Smooth muscle cell (in vitro differentiated cells): ENCODE measurements at regions not wholly inside any gene's neighbourhood (a gene's known extent, or its start where the extent isn't known, plus 50 kb on each side); places are given as distances from the start of the nearest gene placed in this dataset.

Experiments
- DNase-seq: peaks from one replicate; lab custom pipeline; 2025; ENCODE audit not compliant: unreplicated experiment; lab: John Stamatoyannopoulos, UW
- H2AFZ ChIP-seq: fragments of 200-600 bp; sonication (generic); 2 replicates; pipeline ENCODE4 v1.6.0; 2016; ENCODE audit warnings: antibody characterized with exemption, low read depth, mild to moderate bottlenecking
- H3F3A ChIP-seq: fragments of 200-600 bp; sonication (generic); 2 replicates; pipeline ENCODE4 v1.6.0; 2017; ENCODE audit warnings: antibody characterized with exemption, low read depth
- H3K27ac ChIP-seq: fragments of 200-600 bp; sonication (generic); 2 replicates; pipeline ENCODE4 v1.5.1; 2016; ENCODE audit warnings: low read depth, mild to moderate bottlenecking
- H3K27me3 ChIP-seq: fragments of 200-600 bp; sonication (generic); 2 replicates; pipeline ENCODE4 v1.6.1; 2016; ENCODE audit warnings: low read depth, mild to moderate bottlenecking
- H3K36me3 ChIP-seq: fragments of 200-600 bp; sonication (generic); 2 replicates; pipeline ENCODE4 v1.5.1; 2016; ENCODE audit warnings: low read depth
- H3K4me1 ChIP-seq: fragments of 200-600 bp; sonication (generic); 2 replicates; pipeline ENCODE4 v1.5.1; 2016; ENCODE audit warnings: low read depth
- H3K4me2 ChIP-seq: fragments of 200-600 bp; sonication (generic); 2 replicates; pipeline ENCODE4 v1.6.0; 2016; ENCODE audit warnings: mild to moderate bottlenecking
- H3K4me3 ChIP-seq: fragments of 200-600 bp; sonication (generic); 2 replicates; pipeline ENCODE4 v1.5.1; 2016; ENCODE audit warnings: mild to moderate bottlenecking
- H3K79me2 ChIP-seq: fragments of 200-600 bp; sonication (generic); 2 replicates; pipeline ENCODE4 v1.6.0; 2016; ENCODE audit warnings: low read depth, mild to moderate bottlenecking
- H3K9ac ChIP-seq: fragments of 200-600 bp; sonication (generic); 2 replicates; pipeline ENCODE4 v1.6.0; 2016; ENCODE audit warnings: low read depth
- H3K9me3 ChIP-seq: fragments of 200-600 bp; sonication (generic); replicated peaks from 2 replicates; pipeline ENCODE4 v1.5.1; 2016; ENCODE audit warnings: low read depth
- H4K20me1 ChIP-seq: fragments of 200-600 bp; sonication (generic); 2 replicates; pipeline ENCODE4 v1.6.0; 2016; ENCODE audit warnings: low read depth
- CTCF ChIP-seq: fragments of 200-600 bp; sonication (generic); IDR thresholded peaks from 2 replicates; pipeline ENCODE4 v1.5.1; 2017; ENCODE audit warnings: borderline replicate concordance, mild to moderate bottlenecking, antibody characterized with exemption; ENCODE audit not compliant: insufficient read depth, poor library complexity, severe bottlenecking
- WGBS: methylation state at CpG from one replicate; pipeline ENCODE4 v1.1.7; 2016; ENCODE audit warnings: low lambda C conversion rate; 5-methylcytosine and 5-hydroxymethylcytosine counted together

GRCh38 chr13:105340061-105340606 lies 1195.3 kb downstream of the EFNB2 start:
- Histone ChIP-seq H2AFZ (no peak overlapping the region), H3K4me1 (peaks cover under 1% of the 10 kb centered on the region), H3K9ac (no peak overlapping the region), H3K27ac (no peak overlapping the region), H3F3A (no peaks in the 10 kb centered on the region), H3K4me2 (no peak overlapping the region), H3K36me3 (no peaks in the 10 kb centered on the region), H3K9me3 (no peaks in the 10 kb centered on the region), H4K20me1 (no peaks in the 10 kb centered on the region), H3K79me2 (no peaks in the 10 kb centered on the region), H3K27me3 (no peaks in the 10 kb centered on the region), H3K4me3 (no peak overlapping the region)
- TF ChIP-seq CTCF = no peak
- WGBS = 32% methylated on average over 3 of the region's 3 CpGs
- DNase-seq = no peak

- no peaks in the 10 kb centered on the region for H3K27me3 ChIP-seq
Measured at GRCh38 chr13:105338773-105339172, 1196.7 kb downstream of the EFNB2 start.

DNA sequence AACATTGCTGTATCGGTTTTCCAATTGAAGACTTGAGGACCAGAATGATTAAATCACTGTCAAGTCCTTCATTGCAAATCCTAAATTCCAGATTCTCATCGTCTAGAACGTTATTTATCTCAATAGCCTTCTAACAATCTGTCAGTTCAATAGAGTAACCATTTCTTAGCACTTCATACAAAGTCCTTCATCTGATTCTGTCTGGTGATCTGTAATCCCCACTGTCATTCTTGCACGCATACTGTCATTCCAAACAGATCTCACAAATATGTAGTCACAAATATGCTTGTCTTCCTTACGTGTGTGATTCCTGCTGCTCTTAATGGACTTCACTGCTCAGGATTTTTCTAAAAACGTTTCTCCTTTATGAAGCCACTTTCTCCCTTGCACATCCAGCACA lies 1197.5 kb downstream of the EFNB2 start:
- Histone ChIP-seq H3F3A (no peaks in the 10 kb centered on the region), H3K27ac (no peak overlapping the region), H3K9ac (no peak overlapping the region), H3K4me2 (peak overlapping the region; percentile 36), H3K9me3 (no peaks in the 10 kb centered on the region), H3K79me2 (no peaks in the 10 kb centered on the region), H2AFZ (peak overlapping the region; percentile 1), H3K36me3 (no peaks in the 10 kb centered on the region), H3K4me1 (peaks cover 9% of the 10 kb centered on the region), H4K20me1 (no peaks in the 10 kb centered on the region), H3K27me3 (no peaks in the 10 kb centered on the region), H3K4me3 (no peak overlapping the region)
- no peak for TF ChIP-seq CTCF
- WGBS = 24% methylated on average over 6 of the region's 6 CpGs
- no peak for DNase-seq

More at GRCh38 chr13:105338773-105339172, 1196.7 kb downstream of the EFNB2 start:
- no peak for DNase-seq
- Histone ChIP-seq H3K79me2 (no peaks in the 10 kb centered on the region), H3F3A (no peaks in the 10 kb centered on the region), H3K4me2 (no peak overlapping the region), H3K9me3 (no peaks in the 10 kb centered on the region), H3K27ac (no peak overlapping the region), H2AFZ (peak overlapping the region; percentile 1), H3K4me3 (no peak overlapping the region), H3K4me1 (peaks cover 9% of the 10 kb centered on the region), H4K20me1 (no peaks in the 10 kb centered on the region), H3K9ac (no peak overlapping the region), H3K36me3 (no peaks in the 10 kb centered on the region)
- TF ChIP-seq CTCF = no peak
- WGBS = 78% methylated on average over 2 of the region's 2 CpGs
